BLaER1 treated with 17β-estradiol and CSF1 and Interleukin-3, amounts not matched to agents 10 nM and 100 nM (cell line): ENCODE measurements at regions not wholly inside any gene's neighbourhood (a gene's known extent, or its start where the extent isn't known, plus 50 kb on each side); places are given as distances from the start of the nearest gene placed in this dataset.
"Not testable (repeated sequence)": the region's sequence is repeated elsewhere in the genome, so short reads cannot be mapped to it uniquely, and the experiment has no call there.

Source experiments
- H3K27ac ChIP-seq, 11 experiments: shearing (Covaris generic); formaldehyde crosslinking; 2 replicates each; pipeline ENCODE4 v1.8.1; 2022
- H3K27me3 ChIP-seq, 11 experiments: shearing (Covaris generic); formaldehyde crosslinking; 2 replicates each; pipeline ENCODE4 v1.8.1; 2022
- H3K36me3 ChIP-seq, 11 experiments: shearing (Covaris generic); formaldehyde crosslinking; 2 replicates each; pipeline ENCODE4 v1.8.1; 2022
- H3K4me1 ChIP-seq, 10 experiments: shearing (Covaris generic); formaldehyde crosslinking; 2 replicates each; pipeline ENCODE4 v1.8.1; 2022
- H3K4me2 ChIP-seq, 11 experiments: shearing (Covaris generic); formaldehyde crosslinking; 2 replicates each; pipeline ENCODE4 v1.8.1; 2022
- H3K4me3 ChIP-seq, 10 experiments: shearing (Covaris generic); formaldehyde crosslinking; 2 replicates each; pipeline ENCODE4 v1.8.1; 2022
- H3K9ac ChIP-seq, 11 experiments: shearing (Covaris generic); formaldehyde crosslinking; 2 replicates each; pipeline ENCODE4 v1.8.1; 2022
- H3K9me3 ChIP-seq, 11 experiments: shearing (Covaris generic); formaldehyde crosslinking; replicated peaks in 1 of 11; 2 replicates each; pipeline ENCODE4 v1.8.1; 2022
- H4K20me1 ChIP-seq, 11 experiments: shearing (Covaris generic); formaldehyde crosslinking; 2 replicates each; pipeline ENCODE4 v1.8.1; 2022
- Cebpa-rat ChIP-seq, 11 experiments: shearing (Covaris generic); IDR thresholded peaks; 2 replicates each; pipeline ENCODE4 v1.8.1; 2022

DNA sequence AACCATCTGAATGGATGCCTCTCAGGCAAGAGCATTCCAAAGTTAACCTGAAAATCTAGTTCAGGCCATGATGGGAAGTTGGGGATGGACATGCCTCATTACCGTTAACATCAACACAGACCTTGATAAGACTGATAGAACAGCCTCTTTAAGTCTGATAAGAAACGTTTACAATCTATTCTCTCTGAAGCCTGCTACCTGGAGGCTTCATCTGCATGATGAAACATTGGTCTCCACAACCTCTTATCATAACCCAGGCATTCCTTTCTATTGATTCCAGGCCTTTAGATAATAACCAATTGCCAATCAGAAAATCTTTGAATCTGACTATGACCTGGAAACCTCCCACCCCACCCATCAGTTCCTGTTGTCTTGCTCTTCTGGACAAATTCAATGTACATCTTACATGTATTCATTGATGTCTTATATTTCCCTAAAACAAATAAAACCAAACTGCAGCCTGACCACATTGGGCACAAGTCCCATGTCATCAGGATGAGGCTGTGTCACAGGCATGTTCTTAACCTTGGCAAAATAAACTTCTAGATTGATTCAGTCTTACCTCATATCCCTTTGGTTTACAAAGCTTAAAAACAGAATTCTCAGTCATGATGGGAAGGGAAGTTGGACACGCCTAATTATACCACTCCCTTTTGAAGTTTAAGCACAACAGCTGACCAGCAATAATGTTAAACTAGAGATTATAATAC lies 843.8 kb upstream of the SPRY2 start:
- no peaks in the 10 kb centered on the region; a peak in 1 of 20 replicates for H3K4me1 ChIP-seq
- no peak overlapping the region for H3K9ac ChIP-seq
- no peaks in the 10 kb centered on the region for H3K9me3 ChIP-seq
- H3K27me3 ChIP-seq = no peaks in the 10 kb centered on the region
- no peaks in the 10 kb centered on the region for H4K20me1 ChIP-seq
- no peaks in the 10 kb centered on the region for H3K36me3 ChIP-seq
- H3K4me3 ChIP-seq = no peak overlapping the region
- TF ChIP-seq Cebpa-rat (IDR thresholded peaks at IDR 0.05) = no peak
- no peak overlapping the region for H3K27ac ChIP-seq
- no peak overlapping the region for H3K4me2 ChIP-seq

DNA sequence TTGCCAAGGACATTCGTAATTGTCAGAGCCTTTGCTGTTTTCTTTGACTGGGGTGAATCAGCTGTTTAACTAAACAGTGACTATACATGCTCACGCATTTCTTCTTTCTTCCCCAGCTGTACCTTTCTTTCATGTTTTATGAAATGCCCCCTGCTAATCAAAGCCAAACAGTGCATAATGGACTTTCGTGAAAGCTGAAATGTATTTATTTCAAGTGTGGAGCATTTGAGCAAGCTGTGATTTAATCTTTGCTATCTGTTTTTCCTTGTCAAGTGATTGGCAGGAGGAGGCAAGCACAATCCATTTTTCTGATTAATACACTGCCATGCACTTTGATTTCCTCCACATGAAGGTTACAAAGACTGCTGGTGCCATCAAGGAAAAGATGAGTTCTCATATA lies 831.7 kb upstream of the SPRY2 start:
- Histone ChIP-seq H3K9me3 (no peaks in the 10 kb centered on the region), H3K4me3 (no peak overlapping the region), H3K9ac (no peak overlapping the region; a peak in 1 of 22 replicates), H3K27me3 (no peaks in the 10 kb centered on the region), H3K27ac (no peak overlapping the region), H4K20me1 (no peaks in the 10 kb centered on the region), H3K36me3 (no peaks in the 10 kb centered on the region), H3K4me2 (no peak overlapping the region), H3K4me1 (no peaks in the 10 kb centered on the region)
- no peak for TF ChIP-seq Cebpa-rat (IDR thresholded peaks at IDR 0.05)

DNA sequence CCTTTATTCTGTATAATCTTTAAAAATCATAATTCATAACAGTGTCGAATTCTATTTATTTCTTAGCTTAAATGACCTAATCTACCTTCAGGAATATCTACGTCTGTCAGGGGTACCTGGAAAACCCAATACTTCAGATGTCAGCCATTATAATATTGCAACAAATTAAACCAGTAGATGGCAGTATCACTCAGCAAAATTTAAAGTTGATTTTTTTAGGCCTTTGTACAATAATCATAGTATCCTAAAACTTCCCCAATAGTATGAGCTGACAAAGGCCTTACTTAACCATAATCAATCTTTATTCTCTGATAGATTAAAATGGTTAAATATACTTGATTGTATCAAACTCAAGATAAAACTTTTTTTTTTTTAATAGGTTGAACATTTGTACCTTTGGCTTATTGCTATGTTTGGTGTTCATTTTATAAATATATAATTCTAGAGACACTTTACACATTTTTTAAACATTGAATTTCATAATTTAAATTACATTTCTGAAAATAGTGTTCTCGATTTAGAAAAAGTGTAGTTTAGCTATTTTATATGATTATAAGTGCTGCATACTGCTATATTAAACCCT lies 830.2 kb upstream of the SPRY2 start:
- H3K27me3 ChIP-seq = no peaks in the 10 kb centered on the region
- no peaks in the 10 kb centered on the region for H3K4me1 ChIP-seq
- H3K27ac ChIP-seq = no peak overlapping the region
- no peak for TF ChIP-seq Cebpa-rat (IDR thresholded peaks at IDR 0.05)
- H3K36me3 ChIP-seq = no peaks in the 10 kb centered on the region
- no peaks in the 10 kb centered on the region for H3K9me3 ChIP-seq
- H3K9ac ChIP-seq = no peak overlapping the region
- H3K4me3 ChIP-seq = no peak overlapping the region
- no peaks in the 10 kb centered on the region for H4K20me1 ChIP-seq
- H3K4me2 ChIP-seq = no peak overlapping the region

DNA sequence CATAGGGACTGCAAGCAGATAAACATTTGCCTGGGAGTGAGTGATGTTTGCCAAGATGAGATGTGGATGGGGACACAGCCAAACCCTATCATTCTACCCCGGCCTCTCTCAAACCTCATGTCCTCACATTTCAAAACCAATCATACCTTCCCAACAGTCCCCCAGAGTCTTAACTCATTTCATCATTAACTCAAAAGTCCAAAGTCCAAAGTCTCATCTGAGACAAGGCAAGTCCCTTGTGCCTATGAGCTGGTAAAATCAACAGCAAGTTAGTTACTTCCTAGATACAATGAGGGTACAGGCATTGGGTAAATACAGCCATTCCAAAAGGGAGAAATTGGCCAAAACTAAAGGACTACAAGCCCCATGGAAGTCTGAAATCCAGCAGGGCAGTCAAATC lies 822.9 kb upstream of the SPRY2 start:
- not testable (repeated sequence) for H3K4me2 ChIP-seq, H3K27ac ChIP-seq, H3K9me3 ChIP-seq, H3K4me3 ChIP-seq, H3K9ac ChIP-seq, H3K27me3 ChIP-seq, H3K36me3 ChIP-seq, H4K20me1 ChIP-seq, H3K4me1 ChIP-seq

DNA sequence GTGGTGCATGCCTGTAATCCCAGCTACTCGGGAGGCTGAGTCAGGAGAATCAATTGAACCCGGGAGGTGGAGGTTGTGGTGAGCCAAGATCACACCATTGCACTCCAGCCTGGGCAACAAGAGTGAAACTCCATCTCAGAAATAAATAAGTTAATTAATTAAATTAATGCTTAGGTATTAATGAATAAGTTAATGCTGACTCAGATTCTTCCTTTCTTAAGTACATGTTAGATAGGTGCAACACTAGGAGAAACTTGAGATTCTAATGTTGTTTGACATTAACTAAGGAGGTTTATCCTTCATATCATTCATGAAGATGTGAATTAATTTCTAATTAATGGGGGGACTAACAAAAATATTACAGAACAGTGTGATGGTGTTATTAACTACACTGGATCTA lies 812.6 kb upstream of the SPRY2 start:
- H4K20me1 ChIP-seq = no peaks in the 10 kb centered on the region
- H3K9ac ChIP-seq = no peak overlapping the region
- no peak for TF ChIP-seq Cebpa-rat (IDR thresholded peaks at IDR 0.05)
- H3K4me1 ChIP-seq = no peaks in the 10 kb centered on the region
- H3K27me3 ChIP-seq = no peaks in the 10 kb centered on the region
- H3K9me3 ChIP-seq = no peaks in the 10 kb centered on the region
- no peak overlapping the region for H3K27ac ChIP-seq
- H3K4me2 ChIP-seq = no peak overlapping the region
- H3K36me3 ChIP-seq = no peaks in the 10 kb centered on the region
- no peak overlapping the region for H3K4me3 ChIP-seq

DNA sequence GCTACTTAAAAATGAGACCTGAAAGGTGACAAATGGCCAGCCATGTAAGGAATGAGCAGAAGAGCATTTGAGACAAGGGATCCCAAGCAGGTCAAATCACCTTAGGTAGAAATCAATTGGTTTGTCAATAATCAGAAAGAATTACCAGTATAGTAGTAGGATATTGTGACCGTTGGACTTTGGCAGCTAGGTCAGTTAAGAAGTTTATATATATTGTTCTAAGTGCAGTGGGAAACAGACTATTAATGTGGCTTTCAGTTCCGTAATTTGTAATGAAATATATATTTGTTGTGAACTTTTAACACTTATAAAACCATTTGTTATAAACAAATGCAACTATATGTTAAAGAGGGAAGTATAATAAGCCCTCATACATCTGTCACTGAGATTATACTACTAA lies 807.9 kb upstream of the SPRY2 start:
- no peaks in the 10 kb centered on the region for H4K20me1 ChIP-seq
- H3K4me1 ChIP-seq = no peaks in the 10 kb centered on the region
- no peak overlapping the region for H3K4me3 ChIP-seq
- no peak overlapping the region for H3K9ac ChIP-seq
- H3K27me3 ChIP-seq = no peaks in the 10 kb centered on the region
- no peaks in the 10 kb centered on the region for H3K36me3 ChIP-seq
- H3K4me2 ChIP-seq = no peak overlapping the region
- H3K9me3 ChIP-seq = no peaks in the 10 kb centered on the region
- H3K27ac ChIP-seq = no peak overlapping the region
- no peak for TF ChIP-seq Cebpa-rat (IDR thresholded peaks at IDR 0.05)

DNA sequence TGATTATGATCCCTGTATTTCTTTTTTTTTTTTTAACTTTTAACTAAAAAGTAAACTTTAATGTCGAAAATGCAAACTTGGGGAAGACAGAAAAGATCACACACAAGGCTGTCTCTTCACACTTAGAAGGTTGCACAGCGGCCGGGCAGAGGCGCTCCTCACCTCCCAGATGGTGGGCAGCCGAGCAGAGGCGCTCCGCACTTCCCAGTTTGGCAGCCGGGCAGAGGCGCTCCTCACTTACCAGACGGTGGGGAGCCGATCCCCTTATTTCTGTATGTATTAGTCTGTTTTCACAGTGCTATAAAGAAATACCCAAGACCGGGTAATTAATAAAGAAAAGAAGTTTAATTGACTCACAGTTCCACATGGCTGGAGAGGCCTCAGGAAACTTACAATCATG lies 805.6 kb upstream of the SPRY2 start:
- not testable (repeated sequence) for H3K4me3 ChIP-seq, H3K27me3 ChIP-seq, H4K20me1 ChIP-seq, H3K4me2 ChIP-seq, H3K9me3 ChIP-seq, H3K36me3 ChIP-seq, H3K27ac ChIP-seq, H3K4me1 ChIP-seq, H3K9ac ChIP-seq

DNA sequence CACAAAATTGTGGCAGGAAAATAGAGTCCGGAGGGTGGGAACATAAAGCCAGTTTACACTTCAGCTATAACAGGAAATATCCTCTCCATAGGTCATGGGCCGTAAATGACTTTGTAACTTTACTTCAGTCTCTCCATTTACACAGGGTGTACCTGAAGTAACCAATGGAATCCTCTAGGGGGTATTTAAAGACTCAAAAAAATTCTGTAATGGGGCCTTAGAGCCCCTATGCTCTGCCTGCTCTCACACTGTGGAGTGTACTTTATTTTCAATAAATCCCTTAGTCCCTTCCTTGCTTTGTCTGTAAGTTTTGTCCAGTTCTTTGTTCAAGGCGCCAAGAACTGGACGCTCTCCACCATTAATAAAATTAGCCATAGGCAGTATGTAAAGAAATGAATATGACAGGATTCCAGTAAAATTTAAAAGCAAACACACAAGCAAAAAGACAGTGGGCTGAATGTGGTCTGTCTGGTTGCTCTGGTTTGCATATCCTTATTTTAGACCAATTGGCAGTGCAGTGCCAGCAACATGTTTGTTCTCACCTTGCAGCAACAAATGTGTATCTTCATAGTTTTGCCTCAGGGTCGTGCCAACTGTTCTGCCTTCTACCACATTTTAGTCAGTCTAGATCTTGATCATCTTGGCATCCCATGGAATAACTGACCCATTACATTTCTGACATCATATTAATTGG lies 801.5 kb upstream of the SPRY2 start:
- no peaks in the 10 kb centered on the region for H3K9me3 ChIP-seq
- no peaks in the 10 kb centered on the region for H3K36me3 ChIP-seq
- no peak overlapping the region for H3K4me3 ChIP-seq
- H3K9ac ChIP-seq = no peak overlapping the region
- H3K4me1 ChIP-seq = no peaks in the 10 kb centered on the region
- TF ChIP-seq Cebpa-rat (IDR thresholded peaks at IDR 0.05) = no peak
- no peak overlapping the region for H3K4me2 ChIP-seq
- H4K20me1 ChIP-seq = no peaks in the 10 kb centered on the region
- H3K27ac ChIP-seq = no peak overlapping the region
- no peaks in the 10 kb centered on the region for H3K27me3 ChIP-seq

DNA sequence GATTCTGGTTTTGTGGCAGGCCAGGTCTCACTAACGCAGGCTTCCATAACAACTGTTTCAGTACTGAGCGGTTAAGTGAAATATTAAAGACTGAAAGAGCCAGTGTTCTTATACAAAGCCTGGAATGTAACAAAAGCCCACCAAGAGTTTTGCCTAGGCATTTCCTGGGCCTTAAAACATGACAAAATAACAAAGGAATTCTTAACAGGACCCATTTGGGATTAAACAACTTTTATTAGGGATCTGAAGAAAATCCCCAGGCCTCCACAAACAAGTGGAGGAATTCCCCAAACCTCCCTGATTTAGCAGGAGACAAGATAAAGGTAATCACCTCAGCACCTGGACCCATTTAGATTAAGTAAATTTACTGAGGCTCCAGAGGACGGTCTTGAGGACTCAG lies 799.7 kb upstream of the SPRY2 start:
- no peak overlapping the region for H3K9ac ChIP-seq
- no peaks in the 10 kb centered on the region for H3K9me3 ChIP-seq
- no peak for TF ChIP-seq Cebpa-rat (IDR thresholded peaks at IDR 0.05)
- no peaks in the 10 kb centered on the region for H3K27me3 ChIP-seq
- no peak overlapping the region for H3K27ac ChIP-seq
- no peak overlapping the region for H3K4me2 ChIP-seq
- no peak overlapping the region for H3K4me3 ChIP-seq
- H3K4me1 ChIP-seq = no peaks in the 10 kb centered on the region
- no peaks in the 10 kb centered on the region for H4K20me1 ChIP-seq
- H3K36me3 ChIP-seq = no peaks in the 10 kb centered on the region

DNA sequence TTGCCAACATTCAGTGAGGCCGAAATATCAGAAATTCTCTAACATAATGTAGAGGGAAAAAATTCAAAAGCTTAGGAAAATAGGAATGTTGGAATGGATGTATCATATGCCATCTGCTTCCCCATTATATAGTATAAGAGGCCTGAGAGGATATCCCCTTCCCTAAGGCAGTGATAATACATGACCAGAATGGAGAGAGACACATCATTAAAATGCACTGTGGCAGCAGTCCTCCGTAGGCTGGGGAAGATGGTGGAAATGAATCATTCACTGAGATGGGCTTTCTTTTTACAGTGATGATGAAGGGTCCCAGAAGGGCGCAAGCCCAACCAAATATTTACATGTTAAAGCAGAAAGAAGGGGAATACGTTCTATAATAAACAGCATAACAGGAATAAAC lies 799.1 kb upstream of the SPRY2 start:
- H3K9ac ChIP-seq = no peak overlapping the region
- no peaks in the 10 kb centered on the region for H4K20me1 ChIP-seq
- no peaks in the 10 kb centered on the region for H3K27me3 ChIP-seq
- H3K36me3 ChIP-seq = no peaks in the 10 kb centered on the region
- H3K4me3 ChIP-seq = no peak overlapping the region
- H3K9me3 ChIP-seq = no peaks in the 10 kb centered on the region
- H3K27ac ChIP-seq = no peak overlapping the region
- H3K4me1 ChIP-seq = no peaks in the 10 kb centered on the region
- TF ChIP-seq Cebpa-rat (IDR thresholded peaks at IDR 0.05) = no peak
- H3K4me2 ChIP-seq = no peak overlapping the region
